OCI-LY7 (cell line): ENCODE measurements at regions not wholly inside any gene's neighbourhood (a gene's known extent, or its start where the extent isn't known, plus 50 kb on each side); places are given as distances from the start of the nearest gene placed in this dataset.

Experiments
- BruUV-seq: library from RNA; stranded (reverse); fragments of 400-500 nt; replicated peaks from 2 replicates; lab custom pipeline; 2021; lab: Mats Ljungman, UMichigan
- CTCF ChIA-PET: fragments of 300-600 bp; sonication (Branson Sonifier 250); formaldehyde crosslinking; loops from one replicate; lab custom pipeline; 2022; ENCODE audit warnings: antibody characterized with exemption; ENCODE audit not compliant: unreplicated experiment; lab: Charles Lee
- POLR2A ChIA-PET: fragments of 300-600 bp; sonication (Branson Sonifier 250); formaldehyde crosslinking; loops from one replicate; lab custom pipeline; 2022; ENCODE audit warnings: antibody characterized with exemption; lab: Charles Lee
- DNase-seq: peaks from one replicate; pipeline ENCODE4 v3.0.0-alpha.2; 2015; ENCODE audit warnings: low spot score
- H2AFZ ChIP-seq: fragments of 200-600 bp; sonication (generic), shearing (Covaris generic); 2 replicates; pipeline ENCODE4 v1.6.1; 2014; ENCODE audit warnings: mild to moderate bottlenecking, antibody characterized with exemption, low read length, moderate library complexity
- H3K27ac ChIP-seq: fragments of 200-600 bp; sonication (generic); 2 replicates; pipeline ENCODE4 v1.5.1; 2014; ENCODE audit warnings: mixed run types, low read depth, mild to moderate bottlenecking, moderate library complexity, low read length, inconsistent platforms; ENCODE audit not compliant: poor library complexity, severe bottlenecking
- H3K36me3 ChIP-seq: fragments of 200-600 bp; sonication (generic); 2 replicates; pipeline ENCODE4 v1.6.1; 2014; ENCODE audit warnings: mild to moderate bottlenecking, antibody characterized with exemption, low read length, moderate library complexity, mixed read lengths; ENCODE audit not compliant: insufficient read depth
- H3K4me1 ChIP-seq: fragments of 200-600 bp; sonication (generic); 2 replicates; pipeline ENCODE4 v1.5.1; 2014; ENCODE audit warnings: mild to moderate bottlenecking, low read length; ENCODE audit not compliant: insufficient read depth, poor library complexity, severe bottlenecking
- H3K4me2 ChIP-seq: fragments of 200-600 bp; sonication (generic); 2 replicates; pipeline ENCODE4 v1.6.1; 2014; ENCODE audit warnings: mild to moderate bottlenecking, low read length
- H3K4me3 ChIP-seq: fragments of 200-600 bp; sonication (generic); 2 replicates; pipeline ENCODE4 v1.5.1; 2014; ENCODE audit warnings: mild to moderate bottlenecking, low read depth, low read length; ENCODE audit not compliant: poor library complexity, severe bottlenecking
- H3K79me2 ChIP-seq: fragments of 200-600 bp; sonication (generic); 2 replicates; pipeline ENCODE4 v1.6.1; 2016; ENCODE audit warnings: low read depth, mild to moderate bottlenecking, low read length, moderate library complexity, mixed read lengths; ENCODE audit not compliant: insufficient read depth
- H3K9me2 ChIP-seq: fragments of 200-600 bp; sonication (generic); 2 replicates; pipeline ENCODE4 v1.6.1; 2016; ENCODE audit warnings: mild to moderate bottlenecking, low read length, mixed read lengths; ENCODE audit not compliant: insufficient read depth
- H3K9me3 ChIP-seq: fragments of 200-600 bp; sonication (generic); 2 replicates; pipeline ENCODE4 v1.6.1; 2014; ENCODE audit warnings: mild to moderate bottlenecking, mixed run types, low read length, mixed read lengths
- H4K20me1 ChIP-seq: fragments of 200-600 bp; sonication (generic); 2 replicates; pipeline ENCODE4 v1.6.1; 2014; ENCODE audit warnings: mild to moderate bottlenecking, antibody characterized with exemption, low read length, moderate library complexity, mixed read lengths; ENCODE audit not compliant: insufficient read depth
- EZH2phosphoT487 ChIP-seq: fragments of 200-600 bp; sonication (generic); IDR thresholded peaks from 2 replicates; pipeline ENCODE4 v1.6.1; 2018; ENCODE audit warnings: low read depth, borderline replicate concordance, mild to moderate bottlenecking, mixed run types, antibody characterized with exemption, low read length, moderate library complexity, mixed read lengths
- intact Hi-C: fragments of 100-400 bp; cut with micrococcal nuclease; formaldehyde crosslinking; loops from one replicate; pipeline ENCODE4 v1.10.0; 2022; ENCODE audit not compliant: unreplicated experiment
- TF ChIP-seq, protein P1 (sequence below): fragments of 200-600 bp; sonication (generic); conservative IDR thresholded peaks from 2 replicates; pipeline ENCODE4 v1.5.1; 2014; ENCODE audit warnings: mild to moderate bottlenecking, antibody characterized with exemption, low read length, moderate library complexity, mixed read lengths

DNA sequence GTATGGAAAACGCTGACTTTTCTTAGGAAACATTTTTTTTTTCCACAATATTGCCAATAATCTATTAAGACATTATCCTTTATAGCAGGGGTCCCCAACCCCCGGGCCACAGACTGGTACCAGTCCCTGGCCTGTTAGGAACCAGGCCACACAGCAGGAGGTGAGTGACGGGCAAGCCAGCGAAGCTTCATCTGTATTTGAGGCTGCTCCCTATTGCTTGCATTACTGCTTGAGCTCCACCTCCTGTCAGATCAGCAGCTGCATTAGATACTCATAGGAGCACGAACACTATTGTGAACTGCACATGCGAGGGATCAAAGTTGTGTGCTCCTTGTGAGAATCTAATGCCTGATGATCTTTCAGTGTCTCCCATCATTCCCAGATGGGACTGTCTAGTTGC, 793.7 kb downstream of the SLITRK5 start:
- Histone ChIP-seq H2AFZ (no peak overlapping the region), H3K36me3 (no peaks in the 10 kb centered on the region), H3K4me2 (no peak overlapping the region), H3K4me3 (no peak overlapping the region), H4K20me1 (no peaks in the 10 kb centered on the region), H3K9me2 (no peaks in the 10 kb centered on the region), H3K27ac (no peak overlapping the region), H3K79me2 (no peaks in the 10 kb centered on the region), H3K9me3 (no peaks in the 10 kb centered on the region), H3K4me1 (no peaks in the 10 kb centered on the region)
- intact Hi-C loops: no loop called here
- TF ChIP-seq EZH2phosphoT487: no peak
- TF ChIP-seq, protein P1, sequence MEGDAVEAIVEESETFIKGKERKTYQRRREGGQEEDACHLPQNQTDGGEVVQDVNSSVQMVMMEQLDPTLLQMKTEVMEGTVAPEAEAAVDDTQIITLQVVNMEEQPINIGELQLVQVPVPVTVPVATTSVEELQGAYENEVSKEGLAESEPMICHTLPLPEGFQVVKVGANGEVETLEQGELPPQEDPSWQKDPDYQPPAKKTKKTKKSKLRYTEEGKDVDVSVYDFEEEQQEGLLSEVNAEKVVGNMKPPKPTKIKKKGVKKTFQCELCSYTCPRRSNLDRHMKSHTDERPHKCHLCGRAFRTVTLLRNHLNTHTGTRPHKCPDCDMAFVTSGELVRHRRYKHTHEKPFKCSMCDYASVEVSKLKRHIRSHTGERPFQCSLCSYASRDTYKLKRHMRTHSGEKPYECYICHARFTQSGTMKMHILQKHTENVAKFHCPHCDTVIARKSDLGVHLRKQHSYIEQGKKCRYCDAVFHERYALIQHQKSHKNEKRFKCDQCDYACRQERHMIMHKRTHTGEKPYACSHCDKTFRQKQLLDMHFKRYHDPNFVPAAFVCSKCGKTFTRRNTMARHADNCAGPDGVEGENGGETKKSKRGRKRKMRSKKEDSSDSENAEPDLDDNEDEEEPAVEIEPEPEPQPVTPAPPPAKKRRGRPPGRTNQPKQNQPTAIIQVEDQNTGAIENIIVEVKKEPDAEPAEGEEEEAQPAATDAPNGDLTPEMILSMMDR: no peak
- ChIA-PET CTCF (no interaction called here), POLR2A (interaction anchor here (1.0 to 1.2 kb wide), 2 partner anchors 14 to 16 kb away, joined by 3 to 4 read pairs; no protein-coding TSS in a partner anchor)
- DNase-seq: no peak
- no TSS peak for BruUV-seq

DNA sequence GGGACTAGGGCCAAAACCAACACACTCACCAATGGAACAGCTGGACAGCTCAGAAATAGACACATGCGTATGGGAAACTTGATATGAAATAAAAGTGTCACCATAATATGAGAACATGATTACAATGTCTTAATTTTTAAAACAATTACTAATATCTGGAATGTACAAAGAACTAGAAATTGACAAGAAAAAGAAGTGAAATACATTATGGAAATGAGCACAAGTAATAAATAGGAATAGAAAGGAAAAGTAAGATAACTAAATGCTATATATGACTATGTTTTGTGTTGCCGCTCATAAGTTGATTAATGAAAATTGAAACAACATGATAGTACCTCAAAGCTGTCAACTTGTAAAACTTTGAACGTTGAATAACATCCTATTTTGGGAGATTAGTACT, 801.1 kb downstream of the SLITRK5 start:
- H3K9me2 ChIP-seq: no peaks in the 10 kb centered on the region
- no peak for DNase-seq
- BruUV-seq: no TSS peak
- no peaks in the 10 kb centered on the region for H3K79me2 ChIP-seq
- no peak overlapping the region for H3K27ac ChIP-seq
- no peaks in the 10 kb centered on the region for H4K20me1 ChIP-seq
- no peaks in the 10 kb centered on the region for H3K4me1 ChIP-seq
- no peaks in the 10 kb centered on the region for H3K36me3 ChIP-seq
- H2AFZ ChIP-seq: no peak overlapping the region
- TF ChIP-seq, protein P1: no peak
- TF ChIP-seq EZH2phosphoT487: no peak
- H3K9me3 ChIP-seq: no peaks in the 10 kb centered on the region
- POLR2A ChIA-PET: interaction anchor here (0.5 to 0.6 kb wide), 2 partner anchors 78 to 382 kb away, joined by 3 to 4 read pairs; no protein-coding TSS in a partner anchor
- no peak overlapping the region for H3K4me3 ChIP-seq
- CTCF ChIA-PET: no interaction called here
- intact Hi-C loops: no loop called here
- H3K4me2 ChIP-seq: no peak overlapping the region

DNA sequence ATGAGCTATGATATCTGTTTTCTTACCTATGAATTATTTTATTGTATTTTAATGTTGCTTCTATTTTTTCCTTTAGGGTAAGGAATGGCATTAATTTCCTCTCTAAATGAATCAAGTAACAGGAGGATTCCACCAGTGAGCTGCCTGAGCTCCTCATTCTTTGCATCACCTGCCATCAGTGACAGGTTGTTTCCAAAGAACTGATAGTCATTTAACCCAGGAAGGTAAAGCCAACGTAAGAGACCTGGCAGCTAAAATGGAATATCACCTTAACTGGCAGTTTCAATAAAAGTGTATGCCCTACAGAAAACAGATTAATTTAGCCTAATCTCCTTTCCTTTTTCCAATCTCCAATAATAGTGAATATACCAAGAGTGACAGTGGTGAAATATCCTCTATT, 812.0 kb downstream of the SLITRK5 start:
- DNase-seq: no peak
- POLR2A ChIA-PET: interaction anchor here (1.0 kb wide), 1 partner anchor 8 kb away, joined by 3 read pairs; no protein-coding TSS in a partner anchor
- Histone ChIP-seq H3K4me1 (no peaks in the 10 kb centered on the region), H3K4me2 (no peak overlapping the region), H3K9me3 (no peaks in the 10 kb centered on the region), H4K20me1 (no peaks in the 10 kb centered on the region), H3K27ac (no peak overlapping the region), H3K4me3 (no peak overlapping the region), H3K36me3 (no peaks in the 10 kb centered on the region), H2AFZ (no peak overlapping the region), H3K9me2 (no peaks in the 10 kb centered on the region), H3K79me2 (no peaks in the 10 kb centered on the region)
- TF ChIP-seq EZH2phosphoT487: no peak
- TF ChIP-seq, protein P1: no peak
- intact Hi-C loops: no loop called here
- CTCF ChIA-PET: no interaction called here
- BruUV-seq: no TSS peak
